ENCODE measurements at regions not wholly inside any gene's neighbourhood (a gene's known extent, or its start where the extent isn't known, plus 50 kb on each side); places are given as distances from the start of the nearest gene placed in this dataset.

GRCh38 chr1:170296211-170296610, 150.5 kb downstream of the NTMT2 start:
- ATAC-seq (replicated peaks in 1 of 4): no peak
- no peak overlapping the region for H3K27ac Mint-ChIP-seq
- WGBS (ENCODE audit: insufficient coverage): no CpG with 5 or more reads among the region's 3 CpGs
- H3K27me3 Mint-ChIP-seq: no peaks in the 10 kb centered on the region
- Histone ChIP-seq H3K36me3 (ENCODE audit: control insufficient read depth in 2 of 2, extremely low read depth in 1 of 2, insufficient read depth in 1 of 2, low read length in 1 of 2) (no peaks in the 10 kb centered on the region), H3K27ac (ENCODE audit: low read length) (no peak overlapping the region), H3K9me3 (no peaks in the 10 kb centered on the region), H3K4me3 (ENCODE audit: control insufficient read depth in 1 of 2, extremely low read depth in 1 of 2, low read length in 1 of 2) (no peak overlapping the region), H3K27me3 (replicated peaks in 1 of 2; ENCODE audit: control insufficient read depth in 2 of 2, extremely low read depth in 1 of 2, insufficient read depth in 2 of 2, low read length in 1 of 2) (no peaks in the 10 kb centered on the region), H3K4me1 (ENCODE audit: control insufficient read depth in 1 of 2, extremely low read depth in 1 of 2, insufficient read depth in 2 of 2, low read length in 2 of 2) (no peaks in the 10 kb centered on the region)
- DNase-seq: no peak
- ChIA-PET POLR2A (no interaction called here), CTCF (no interaction called here)
- no peak overlapping the region for H3K4me3 Mint-ChIP-seq
- peaks cover 3 to 5% (median 3%) of the 10 kb centered on the region in 3 donors for H3K9me3 Mint-ChIP-seq
- no peaks in the 10 kb centered on the region for H3K4me1 Mint-ChIP-seq
- H3K36me3 Mint-ChIP-seq: no peaks in the 10 kb centered on the region

GRCh38 chr1:170296642-170297041, 150.9 kb downstream of the NTMT2 start:
- ATAC-seq (replicated peaks in 1 of 4): no peak
- no peaks in the 10 kb centered on the region for H3K4me1 ChIP-seq (ENCODE audit: control insufficient read depth in 1 of 2, extremely low read depth in 1 of 2, insufficient read depth in 2 of 2, low read length in 2 of 2)
- Mint-ChIP-seq H3K36me3 (no peaks in the 10 kb centered on the region), H3K9me3 (peaks cover 3 to 5% (median 3%) of the 10 kb centered on the region in 3 donors), H3K4me3 (no peak overlapping the region), H3K4me1 (no peaks in the 10 kb centered on the region), H3K27me3 (no peaks in the 10 kb centered on the region), H3K27ac (no peak overlapping the region)
- H3K27me3 ChIP-seq (replicated peaks in 1 of 2; ENCODE audit: control insufficient read depth in 2 of 2, extremely low read depth in 1 of 2, insufficient read depth in 2 of 2, low read length in 1 of 2): no peaks in the 10 kb centered on the region
- H3K36me3 ChIP-seq (ENCODE audit: control insufficient read depth in 2 of 2, extremely low read depth in 1 of 2, insufficient read depth in 1 of 2, low read length in 1 of 2): no peaks in the 10 kb centered on the region
- no CpG with 5 or more reads among the region's 2 CpGs for WGBS (ENCODE audit: insufficient coverage)
- H3K27ac ChIP-seq (ENCODE audit: low read length): no peak overlapping the region
- H3K9me3 ChIP-seq: no peaks in the 10 kb centered on the region
- DNase-seq: no peak
- H3K4me3 ChIP-seq (ENCODE audit: control insufficient read depth in 1 of 2, extremely low read depth in 1 of 2, low read length in 1 of 2): no peak overlapping the region
- ChIA-PET POLR2A (no interaction called here), CTCF (no interaction called here)

- no peak overlapping the region for H3K4me3 Mint-ChIP-seq
- peaks cover 2 to 5% (median 2%) of the 10 kb centered on the region in 3 donors for H3K9me3 Mint-ChIP-seq
- no peak overlapping the region for H3K4me3 ChIP-seq (ENCODE audit: control insufficient read depth in 1 of 2, extremely low read depth in 1 of 2, low read length in 1 of 2)
- H3K36me3 Mint-ChIP-seq: no peaks in the 10 kb centered on the region
- ATAC-seq (replicated peaks in 1 of 4): no peak
- no CpG with 5 or more reads among the region's 3 CpGs for WGBS (ENCODE audit: insufficient coverage)
- peaks cover 2 to 4% of the 10 kb centered on the region in 2 donors for H3K27me3 Mint-ChIP-seq
- H3K9me3 ChIP-seq: no peaks in the 10 kb centered on the region
- H3K27ac Mint-ChIP-seq: no peak overlapping the region
- DNase-seq: no peak
- H3K27ac ChIP-seq (ENCODE audit: low read length): no peak overlapping the region
- POLR2A ChIA-PET: no interaction called here
- no peaks in the 10 kb centered on the region for H3K27me3 ChIP-seq (replicated peaks in 1 of 2; ENCODE audit: control insufficient read depth in 2 of 2, extremely low read depth in 1 of 2, insufficient read depth in 2 of 2, low read length in 1 of 2)
- H3K36me3 ChIP-seq (ENCODE audit: control insufficient read depth in 2 of 2, extremely low read depth in 1 of 2, insufficient read depth in 1 of 2, low read length in 1 of 2): no peaks in the 10 kb centered on the region
- no peaks in the 10 kb centered on the region for H3K4me1 ChIP-seq (ENCODE audit: control insufficient read depth in 1 of 2, extremely low read depth in 1 of 2, insufficient read depth in 2 of 2, low read length in 2 of 2)
- CTCF ChIA-PET: no interaction called here
- H3K4me1 Mint-ChIP-seq: no peaks in the 10 kb centered on the region
Measured at GRCh38 chr1:170301596-170301995, 155.8 kb downstream of the NTMT2 start.

- Histone ChIP-seq H3K27me3 (replicated peaks in 1 of 2; ENCODE audit: control insufficient read depth in 2 of 2, extremely low read depth in 1 of 2, insufficient read depth in 2 of 2, low read length in 1 of 2) (no peaks in the 10 kb centered on the region), H3K4me3 (ENCODE audit: control insufficient read depth in 1 of 2, extremely low read depth in 1 of 2, low read length in 1 of 2) (no peak overlapping the region), H3K27ac (ENCODE audit: low read length) (no peak overlapping the region), H3K36me3 (ENCODE audit: control insufficient read depth in 2 of 2, extremely low read depth in 1 of 2, insufficient read depth in 1 of 2, low read length in 1 of 2) (no peaks in the 10 kb centered on the region), H3K4me1 (ENCODE audit: control insufficient read depth in 1 of 2, extremely low read depth in 1 of 2, insufficient read depth in 2 of 2, low read length in 2 of 2) (no peaks in the 10 kb centered on the region), H3K9me3 (no peaks in the 10 kb centered on the region)
- ATAC-seq (replicated peaks in 1 of 4) (no peak), DNase-seq (no peak)
- H3K4me3 Mint-ChIP-seq: no peak overlapping the region
- no peaks in the 10 kb centered on the region for H3K9me3 Mint-ChIP-seq
- ChIA-PET POLR2A (no interaction called here), CTCF (no interaction called here)
- H3K27ac Mint-ChIP-seq: no peak overlapping the region
- H3K4me1 Mint-ChIP-seq: no peaks in the 10 kb centered on the region
- H3K27me3 Mint-ChIP-seq: peaks cover 2 to 4% of the 10 kb centered on the region in 2 donors
- H3K36me3 Mint-ChIP-seq: no peaks in the 10 kb centered on the region
- no CpG with 5 or more reads among the region's 1 CpG for whole genome bisulfite sequencing (ENCODE audit: insufficient coverage)
Measured at GRCh38 chr1:170303034-170303433, 157.3 kb downstream of the NTMT2 start.

- WGBS (ENCODE audit: insufficient coverage): no CpG with 5 or more reads among the region's 2 CpGs
- ATAC-seq (replicated peaks in 1 of 4): no peak
- H3K36me3 Mint-ChIP-seq: no peaks in the 10 kb centered on the region
- Histone ChIP-seq H3K27ac (ENCODE audit: low read length) (no peak overlapping the region), H3K9me3 (no peaks in the 10 kb centered on the region), H3K27me3 (replicated peaks in 1 of 2; ENCODE audit: control insufficient read depth in 2 of 2, extremely low read depth in 1 of 2, insufficient read depth in 2 of 2, low read length in 1 of 2) (no peaks in the 10 kb centered on the region), H3K36me3 (ENCODE audit: control insufficient read depth in 2 of 2, extremely low read depth in 1 of 2, insufficient read depth in 1 of 2, low read length in 1 of 2) (no peaks in the 10 kb centered on the region), H3K4me3 (ENCODE audit: control insufficient read depth in 1 of 2, extremely low read depth in 1 of 2, low read length in 1 of 2) (no peak overlapping the region), H3K4me1 (ENCODE audit: control insufficient read depth in 1 of 2, extremely low read depth in 1 of 2, insufficient read depth in 2 of 2, low read length in 2 of 2) (no peaks in the 10 kb centered on the region)
- H3K27ac Mint-ChIP-seq: no peak overlapping the region
- no peaks in the 10 kb centered on the region for H3K4me1 Mint-ChIP-seq
- DNase-seq: no peak
- ChIA-PET POLR2A (no interaction called here), CTCF (no interaction called here)
- H3K4me3 Mint-ChIP-seq: no peak overlapping the region
- H3K27me3 Mint-ChIP-seq: peaks cover 4% of the 10 kb centered on the region in 2 donors
- H3K9me3 Mint-ChIP-seq: no peaks in the 10 kb centered on the region
Measured at GRCh38 chr1:170305777-170306512, 160.2 kb downstream of the NTMT2 start.

GRCh38 chr1:170306513-170306910, 160.8 kb downstream of the NTMT2 start:
- DNase-seq (no peak), ATAC-seq (replicated peaks in 1 of 4) (no peak)
- Mint-ChIP-seq H3K9me3 (no peaks in the 10 kb centered on the region), H3K4me1 (no peaks in the 10 kb centered on the region), H3K4me3 (no peak overlapping the region), H3K27ac (no peak overlapping the region), H3K27me3 (peaks cover 4% of the 10 kb centered on the region in 2 donors), H3K36me3 (no peaks in the 10 kb centered on the region)
- Histone ChIP-seq H3K4me1 (ENCODE audit: control insufficient read depth in 1 of 2, extremely low read depth in 1 of 2, insufficient read depth in 2 of 2, low read length in 2 of 2) (no peaks in the 10 kb centered on the region), H3K27ac (ENCODE audit: low read length) (no peak overlapping the region), H3K27me3 (replicated peaks in 1 of 2; ENCODE audit: control insufficient read depth in 2 of 2, extremely low read depth in 1 of 2, insufficient read depth in 2 of 2, low read length in 1 of 2) (no peaks in the 10 kb centered on the region), H3K36me3 (ENCODE audit: control insufficient read depth in 2 of 2, extremely low read depth in 1 of 2, insufficient read depth in 1 of 2, low read length in 1 of 2) (no peaks in the 10 kb centered on the region), H3K9me3 (no peaks in the 10 kb centered on the region), H3K4me3 (ENCODE audit: control insufficient read depth in 1 of 2, extremely low read depth in 1 of 2, low read length in 1 of 2) (no peak overlapping the region)
- ChIA-PET CTCF (no interaction called here), POLR2A (no interaction called here)

- Mint-ChIP-seq H3K4me1 (no peaks in the 10 kb centered on the region), H3K27me3 (peaks cover 4% of the 10 kb centered on the region in 2 donors), H3K27ac (no peak overlapping the region), H3K9me3 (no peaks in the 10 kb centered on the region), H3K36me3 (no peaks in the 10 kb centered on the region), H3K4me3 (no peak overlapping the region)
- Histone ChIP-seq H3K9me3 (no peaks in the 10 kb centered on the region), H3K4me3 (ENCODE audit: control insufficient read depth in 1 of 2, extremely low read depth in 1 of 2, low read length in 1 of 2) (no peak overlapping the region), H3K27ac (ENCODE audit: low read length) (no peak overlapping the region), H3K36me3 (ENCODE audit: control insufficient read depth in 2 of 2, extremely low read depth in 1 of 2, insufficient read depth in 1 of 2, low read length in 1 of 2) (no peaks in the 10 kb centered on the region), H3K4me1 (ENCODE audit: control insufficient read depth in 1 of 2, extremely low read depth in 1 of 2, insufficient read depth in 2 of 2, low read length in 2 of 2) (no peaks in the 10 kb centered on the region), H3K27me3 (replicated peaks in 1 of 2; ENCODE audit: control insufficient read depth in 2 of 2, extremely low read depth in 1 of 2, insufficient read depth in 2 of 2, low read length in 1 of 2) (no peaks in the 10 kb centered on the region)
- ChIA-PET POLR2A (no interaction called here), CTCF (no interaction called here)
- ATAC-seq (replicated peaks in 1 of 4): no peak
- WGBS (ENCODE audit: insufficient coverage): no CpG with 5 or more reads among the region's 2 CpGs
- DNase-seq: no peak
Measured at GRCh38 chr1:170306948-170307347, 161.2 kb downstream of the NTMT2 start.

All from T-cell (primary cell).